DMS53 treated with DMSO at 0.1 percent for 48 hours (cell line): ENCODE measurements at regions not wholly inside any gene's neighbourhood (a gene's known extent, or its start where the extent isn't known, plus 50 kb on each side); places are given as distances from the start of the nearest gene placed in this dataset.
"Not testable (repeated sequence)": the region's sequence is repeated elsewhere in the genome, so short reads cannot be mapped to it uniquely, and the experiment has no call there.

Experiments
- DNase-seq: peaks from one replicate; lab custom pipeline; 2025; ENCODE audit not compliant: unreplicated experiment; lab: John Stamatoyannopoulos, UW

DNA sequence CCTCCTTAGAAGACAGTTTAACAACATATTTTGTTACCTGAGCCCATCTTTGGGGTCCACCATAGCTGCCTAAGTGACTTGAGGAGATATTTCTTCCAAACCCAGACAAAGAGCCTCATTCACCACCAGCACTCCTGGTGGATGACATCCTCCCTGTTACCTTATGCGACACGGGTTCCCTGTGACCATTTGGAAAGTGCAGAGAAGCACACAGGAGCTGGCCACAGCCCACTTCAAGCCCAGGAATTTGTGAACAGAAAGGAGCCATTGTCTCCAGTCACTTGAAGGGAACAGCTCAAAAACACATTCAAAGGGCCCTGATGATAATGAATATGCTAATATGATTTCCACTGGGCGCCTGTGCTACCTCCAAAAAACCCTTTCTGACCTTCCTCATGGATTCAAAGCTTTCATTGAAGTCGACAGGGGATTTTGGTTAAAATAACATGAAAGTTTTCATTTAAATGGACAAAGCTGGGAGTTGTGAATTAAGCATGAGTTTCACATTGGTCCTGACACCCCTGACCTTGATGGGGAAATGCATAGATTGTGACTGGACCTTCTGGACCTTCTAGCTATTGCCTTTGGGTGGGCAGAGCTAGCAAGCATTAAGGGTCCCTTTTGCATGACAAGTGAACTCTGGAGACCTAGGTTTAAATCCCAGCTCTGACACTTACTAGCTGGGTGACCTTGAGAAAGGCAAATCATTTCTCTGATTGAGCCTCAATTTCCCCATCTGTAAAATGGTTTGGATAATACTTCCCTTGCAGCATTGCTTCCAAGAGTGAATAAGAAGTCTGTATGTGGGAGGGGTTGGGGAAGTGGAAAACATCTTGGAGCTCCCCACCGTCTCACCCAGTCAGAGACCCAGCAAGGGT, 83.3 kb upstream of the SIRPA start:
- DNase-seq = no peak

DNA sequence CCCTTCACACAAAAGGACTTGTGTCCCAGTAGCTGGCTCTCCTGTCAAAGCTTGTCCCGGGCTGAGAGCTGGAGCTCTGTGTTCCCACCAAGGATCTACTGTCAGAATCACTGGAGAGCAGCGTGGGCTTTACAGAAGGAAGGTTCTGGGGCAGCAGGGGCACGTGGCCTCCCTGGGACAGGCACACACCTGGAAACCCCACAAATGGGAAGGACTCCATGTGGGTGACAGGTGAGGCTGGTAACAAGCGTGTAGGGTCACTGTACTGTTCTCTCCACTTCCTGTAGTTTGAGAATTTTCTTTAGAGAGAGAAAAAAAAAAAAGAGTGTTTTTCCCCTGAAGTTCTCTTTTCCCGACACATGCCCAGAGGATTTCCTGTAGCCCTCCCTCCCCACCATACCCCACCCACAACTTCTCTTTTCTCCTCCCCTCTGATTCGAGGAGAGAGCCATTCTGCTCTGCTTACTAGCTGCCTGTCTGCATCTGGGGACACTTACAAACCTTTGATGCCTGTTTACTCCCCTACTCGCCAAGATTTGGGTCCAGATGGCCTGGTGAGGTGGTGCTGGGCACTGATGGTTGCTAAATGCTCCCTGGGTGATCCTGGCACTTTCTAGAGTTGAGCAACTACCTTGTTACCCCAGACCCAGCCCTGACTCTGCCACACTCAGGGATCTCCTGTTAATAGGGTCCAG, 84.1 kb upstream of the SIRPA start:
- no peak for DNase-seq

DNA sequence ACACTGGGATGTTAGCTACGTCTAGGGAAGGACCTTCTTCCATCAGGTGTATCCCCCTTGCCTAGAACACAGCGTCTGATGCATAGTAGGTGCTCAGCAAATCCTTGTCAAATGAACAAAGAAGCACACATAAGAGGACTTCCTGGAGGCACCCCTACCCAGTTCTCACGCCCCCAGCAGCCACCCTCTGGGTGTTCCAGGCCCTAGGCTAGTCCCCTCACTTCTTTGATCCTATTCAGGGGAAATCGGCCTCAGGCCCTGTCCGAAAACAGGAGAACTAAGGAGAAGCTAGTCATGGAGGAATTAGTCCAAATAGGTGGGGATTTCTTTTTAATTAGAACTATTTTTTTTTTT, 84.7 kb upstream of the SIRPA start:
- no peak for DNase-seq

DNA sequence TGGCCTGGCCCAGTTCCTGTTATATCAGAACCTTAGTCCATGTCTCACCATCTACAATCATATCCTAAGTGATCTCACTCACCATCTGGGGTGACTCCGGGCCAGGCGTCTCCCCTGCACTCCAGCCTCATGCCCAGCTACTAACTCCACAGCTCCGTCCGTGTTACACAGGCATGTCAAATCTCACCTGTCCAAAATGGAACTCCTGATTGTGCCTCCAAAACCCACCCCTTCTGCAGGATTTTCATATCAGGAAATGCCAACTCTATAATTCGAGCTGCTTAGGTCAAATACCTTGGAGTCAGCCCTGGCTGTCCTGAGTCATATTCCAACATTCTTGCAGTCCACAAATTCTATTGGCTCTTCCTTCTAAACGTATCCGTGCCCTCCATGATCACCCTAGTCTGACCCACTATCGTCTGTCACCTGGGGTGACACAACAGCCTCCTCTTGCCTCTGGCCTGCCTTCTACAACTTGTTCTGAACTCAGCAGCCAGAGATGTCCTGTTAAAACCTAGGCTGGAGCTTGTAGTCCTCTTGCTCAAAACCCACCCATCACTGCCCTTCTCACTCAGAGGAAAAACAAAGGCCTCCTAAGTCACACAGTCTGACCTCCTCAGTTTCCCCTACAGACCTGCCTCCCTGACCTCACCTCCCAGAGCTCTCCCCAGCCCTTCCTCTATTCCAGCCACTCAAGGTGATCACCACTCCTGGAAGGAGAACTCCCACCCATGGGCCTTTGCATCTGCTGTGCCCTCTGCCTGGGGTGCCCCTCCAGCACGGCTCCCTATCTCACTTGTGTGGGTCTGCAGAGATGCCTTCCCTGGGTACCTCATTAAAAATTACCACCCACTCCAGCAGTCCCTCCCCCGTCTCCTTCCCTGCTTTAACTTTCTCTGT, 85.3 kb upstream of the SIRPA start:
- no peak for DNase-seq

- no peak for DNase-seq
These were observed 86.1 kb upstream of the SIRPA start for GRCh38 chr20:1809131-1809572.

GRCh38 chr20:1808101-1808500, 87.1 kb upstream of the SIRPA start:
- no peak for DNase-seq

DNA sequence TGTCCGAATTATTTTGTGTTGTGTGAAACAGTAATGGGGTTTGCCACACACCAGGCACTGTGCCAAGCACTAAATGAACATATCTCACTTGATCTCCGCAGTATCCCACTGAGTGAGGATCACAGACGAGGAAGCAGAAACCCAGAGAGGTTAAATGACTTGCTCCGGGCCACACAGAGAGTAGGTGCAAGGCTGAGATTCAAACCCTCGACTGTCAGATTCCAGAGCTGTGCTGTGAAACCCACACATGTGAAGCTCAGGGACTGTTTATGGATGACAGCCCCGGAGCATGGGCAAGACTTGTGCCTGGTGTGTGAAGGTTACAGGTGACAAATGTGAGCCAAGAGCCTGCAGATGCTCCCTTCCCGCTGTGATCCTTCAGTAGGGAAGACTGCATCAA, 87.8 kb upstream of the SIRPA start:
- DNase-seq = no peak

GRCh38 chr20:1806456-1806855, 88.8 kb upstream of the SIRPA start:
- no peak for DNase-seq

DNA sequence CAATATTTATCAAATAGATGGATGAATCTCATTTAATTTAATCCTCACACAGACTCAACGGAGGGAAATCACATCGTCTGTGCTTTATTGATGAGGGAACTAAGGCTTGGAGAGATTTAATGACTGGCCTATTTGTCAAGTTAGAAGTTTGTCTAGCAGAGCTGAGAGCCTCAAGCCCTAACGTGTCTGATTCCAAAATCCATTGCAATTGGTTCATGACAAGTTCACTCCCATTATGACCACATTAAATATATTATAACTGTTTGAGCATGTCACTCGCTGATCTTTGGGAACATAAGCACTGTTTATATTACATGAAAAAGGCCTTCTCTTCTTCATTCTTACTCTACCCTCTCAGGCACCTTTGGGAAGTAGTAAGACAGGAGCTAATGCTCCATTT, 89.4 kb upstream of the SIRPA start:
- DNase-seq = no peak

- DNase-seq = no peak
These were observed 90.0 kb upstream of the SIRPA start for GRCh38 chr20:1805161-1805581.

DNA sequence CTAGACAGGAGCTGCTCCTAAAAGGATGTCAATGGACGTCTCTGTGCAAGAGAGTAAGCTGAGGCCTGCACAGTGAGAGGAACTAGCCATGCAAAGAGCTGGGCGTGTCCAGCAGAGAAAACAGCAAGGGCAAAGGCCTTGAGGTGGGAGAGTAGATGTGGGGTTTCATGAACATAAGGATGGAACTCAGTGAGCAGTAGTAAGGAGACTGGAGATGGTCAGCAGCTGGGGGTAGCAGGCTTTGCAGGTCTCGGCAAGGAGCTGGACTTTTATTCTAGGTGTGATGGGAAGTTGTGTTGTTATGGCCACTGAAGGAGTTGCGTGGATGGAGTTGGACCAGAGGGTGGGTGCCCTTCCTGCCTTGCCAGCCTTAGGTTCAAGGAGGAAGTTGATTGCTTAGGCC, 90.7 kb upstream of the SIRPA start:
- DNase-seq = no peak

DNA sequence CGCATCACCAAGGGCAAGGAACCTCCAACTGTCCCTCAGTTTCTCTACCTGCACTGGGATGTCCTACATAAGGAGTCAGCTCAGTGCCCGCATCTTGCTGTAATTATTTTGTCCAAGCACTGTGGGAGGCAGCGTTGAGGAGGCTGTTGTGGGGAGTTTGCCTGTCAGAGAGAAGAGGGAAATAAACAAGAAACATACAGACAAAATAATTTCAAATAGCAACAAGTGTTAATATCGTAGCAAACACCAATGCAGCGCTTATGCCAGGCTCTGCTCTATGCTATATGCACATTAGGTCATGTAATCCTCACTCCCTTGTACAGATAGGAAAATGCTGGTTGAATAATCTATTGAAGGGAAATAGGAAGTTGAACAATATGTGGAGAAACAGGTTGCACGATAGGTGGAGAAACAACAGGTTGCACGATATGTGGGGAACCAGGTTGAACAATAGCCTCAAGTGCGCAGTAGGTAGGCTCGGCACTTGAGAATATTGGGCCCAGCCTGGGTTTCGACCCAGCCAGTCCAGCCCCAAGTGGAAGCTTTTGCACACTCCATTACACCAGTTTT, 91.2 kb upstream of the SIRPA start:
- no peak for DNase-seq

DNA sequence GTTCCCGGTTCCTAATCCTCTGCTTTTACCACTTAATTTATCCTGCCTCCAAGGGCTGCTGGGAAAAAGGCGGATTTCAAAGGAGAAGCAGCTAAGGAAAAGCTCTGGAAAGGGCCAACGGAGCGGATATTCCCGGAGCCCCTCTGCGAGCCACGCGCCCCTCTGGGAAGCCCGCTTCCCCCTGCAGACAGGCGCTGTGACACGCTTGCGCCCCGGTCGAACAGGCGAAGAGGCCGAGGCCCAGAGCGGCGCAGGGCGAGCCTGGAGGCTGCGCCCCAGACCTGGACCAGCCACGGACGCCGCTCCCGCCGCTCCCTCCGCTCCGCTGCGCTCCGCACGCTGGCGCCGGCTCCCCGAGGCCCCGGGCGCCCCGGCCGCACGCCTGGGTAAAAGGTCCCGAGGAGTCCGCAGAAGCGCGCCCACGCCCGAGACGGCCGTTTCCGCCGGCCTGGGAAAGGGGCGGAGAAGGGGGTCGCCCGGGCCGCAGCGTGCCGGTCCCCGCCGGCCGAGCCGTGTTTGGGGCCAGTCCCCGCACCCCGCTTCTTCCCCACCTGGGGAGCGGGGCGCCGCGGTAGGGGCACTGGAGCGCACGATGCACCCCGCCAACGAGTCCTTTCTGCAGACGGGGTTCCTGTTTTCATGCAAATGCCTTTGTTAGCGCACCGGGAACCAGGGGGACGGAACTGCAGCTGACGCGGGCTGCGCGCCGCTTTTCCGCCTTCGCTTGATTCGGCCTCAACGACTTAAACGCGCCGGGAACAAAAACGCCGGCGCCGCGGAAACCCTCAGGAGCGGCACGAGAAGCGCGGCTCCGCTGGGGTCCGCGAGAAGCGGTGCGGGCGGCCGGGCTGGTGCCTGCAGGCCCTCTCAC, 91.9 kb upstream of the SIRPA start:
- no peak for DNase-seq

- no peak for DNase-seq
These were observed 92.7 kb upstream of the SIRPA start for GRCh38 chr20:1802385-1803060.

DNA sequence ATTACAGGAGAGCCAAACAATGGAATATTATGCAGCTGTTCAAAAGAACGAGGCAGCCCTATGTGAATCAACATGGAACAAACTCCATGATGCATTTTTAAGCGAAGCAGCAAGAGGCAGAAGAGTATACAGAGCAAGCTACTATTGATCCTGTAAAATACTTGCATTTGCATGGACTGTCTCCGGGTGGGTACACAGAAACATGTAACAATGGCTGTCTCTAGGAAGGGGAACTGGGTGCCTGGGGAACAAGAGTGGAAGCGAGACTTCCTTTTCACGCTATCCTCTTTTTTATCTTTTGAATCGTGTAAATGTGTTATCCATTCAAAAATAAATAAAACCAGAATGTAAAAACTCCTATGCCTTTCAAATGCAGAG, 93.3 kb upstream of the SIRPA start:
- no peak for DNase-seq

DNA sequence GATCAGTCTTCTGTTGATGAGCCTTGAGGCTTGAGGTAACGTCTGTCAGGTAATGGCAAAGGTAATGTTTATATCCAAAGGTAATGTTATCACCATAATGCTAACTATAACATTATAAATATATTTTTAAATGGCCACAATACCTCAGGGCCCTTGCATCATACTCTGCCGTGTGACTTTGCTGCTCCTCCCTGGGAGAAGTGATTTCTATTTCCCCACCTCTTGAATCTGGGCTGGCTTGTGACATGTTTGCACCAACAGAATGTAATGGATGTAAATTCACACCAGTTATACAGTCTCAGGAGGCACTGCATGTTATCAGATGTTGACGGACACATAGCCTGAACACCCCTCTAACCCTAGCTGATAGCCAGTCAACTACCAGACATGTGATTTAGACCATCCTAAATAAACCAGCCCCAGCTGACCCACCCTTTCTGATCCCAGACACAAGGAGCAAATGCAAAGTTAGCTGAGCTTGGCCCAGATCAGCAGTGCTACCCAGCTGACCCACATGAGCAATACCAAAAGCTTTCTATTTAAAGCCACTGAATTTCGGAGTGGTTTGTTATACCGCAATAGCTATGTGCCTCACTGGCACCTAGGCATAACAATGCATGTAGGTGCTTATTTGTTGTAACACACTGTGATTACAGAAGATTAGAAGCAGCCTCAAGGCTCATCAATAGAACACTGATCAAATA, 93.8 kb upstream of the SIRPA start:
- no peak for DNase-seq

- DNase-seq = no peak
These were observed 94.4 kb upstream of the SIRPA start for GRCh38 chr20:1800777-1801176.

- DNase-seq = no peak
These were observed 95.0 kb upstream of the SIRPA start for GRCh38 chr20:1800180-1800579.

- DNase-seq = not testable (repeated sequence)
These were observed 95.5 kb upstream of the SIRPA start for GRCh38 chr20:1799746-1800145.
